Liver (tissue), 8 donors: ENCODE measurements at regions not wholly inside any gene's neighbourhood (a gene's known extent, or its start where the extent isn't known, plus 50 kb on each side); places are given as distances from the start of the nearest gene placed in this dataset.

Experiments
- DNase-seq: peaks from one replicate; pipeline ENCODE4 v3.0.0-alpha.2; 2017; ENCODE audit warnings: low spot score
- H3K27ac ChIP-seq, 2 donors: one replicate each; pipeline ENCODE4 v1.7.0; 2013; ENCODE audit warnings: inconsistent platforms in 2 of 2, low read length in 2 of 2, control low read depth in 1 of 2, low read depth in 1 of 2, mild to moderate bottlenecking in 1 of 2
- H3K27me3 ChIP-seq, 4 donors: one replicate each; pipeline versions ENCODE4 v1.6.1 to v1.7.0; 2013; ENCODE audit warnings: low read length in 3 of 4, inconsistent platforms in 1 of 4, mild to moderate bottlenecking in 1 of 4, moderate library complexity in 1 of 4; ENCODE audit not compliant: control insufficient read depth in 4 of 4, insufficient read depth in 4 of 4
- H3K36me3 ChIP-seq, 4 donors: one replicate each; pipeline versions ENCODE4 v1.6.1 to v1.7.0; 2013; ENCODE audit warnings: low read length in 3 of 4, mild to moderate bottlenecking in 3 of 4, low read depth in 1 of 4, moderate library complexity in 1 of 4; ENCODE audit not compliant: control insufficient read depth in 4 of 4, insufficient read depth in 3 of 4
- H3K4me1 ChIP-seq, 4 donors: one replicate each; pipeline versions ENCODE4 v1.6.1 to v1.7.0; 2013; ENCODE audit warnings: low read length in 3 of 4, mild to moderate bottlenecking in 3 of 4, moderate library complexity in 1 of 4; ENCODE audit not compliant: control insufficient read depth in 4 of 4, insufficient read depth in 4 of 4
- H3K4me3 ChIP-seq, 3 donors: one replicate each; pipeline versions ENCODE4 v1.6.1 to v1.7.0; 2013; ENCODE audit warnings: low read length in 3 of 3, control low read depth in 1 of 3, low read depth in 1 of 3, mild to moderate bottlenecking in 1 of 3
- H3K9ac ChIP-seq, 2 donors: one replicate each; pipeline ENCODE4 v1.7.0; 2013; ENCODE audit warnings: low read length in 2 of 2, mild to moderate bottlenecking in 2 of 2, moderate library complexity in 2 of 2, control low read depth in 1 of 2, low read depth in 1 of 2
- H3K9me3 ChIP-seq, 4 donors: one replicate each; pipeline versions ENCODE4 v1.6.1 to v1.7.0; 2013; ENCODE audit warnings: low read length in 3 of 4; ENCODE audit not compliant: control insufficient read depth in 4 of 4
- EGR1 ChIP-seq, 2 donors: IDR thresholded peaks; 2 replicates each; pipeline ENCODE4 v1.6.1; 2016 to 2018; ENCODE audit warnings: antibody characterized with exemption in 2 of 2, low read depth in 2 of 2
- FOXA1 ChIP-seq: IDR thresholded peaks from 2 replicates; pipeline ENCODE4 v1.6.1; 2016; ENCODE audit warnings: antibody characterized with exemption
- FOXA2 ChIP-seq: IDR thresholded peaks from 2 replicates; pipeline ENCODE4 v1.6.1; 2016; ENCODE audit warnings: antibody characterized with exemption
- GABPA ChIP-seq, 2 donors: IDR thresholded peaks in 1 of 2; conservative IDR thresholded peaks in 1 of 2; 2 replicates each; pipeline ENCODE4 v1.6.1; 2016; ENCODE audit warnings: antibody characterized with exemption in 2 of 2, mild to moderate bottlenecking in 1 of 2, moderate library complexity in 1 of 2
- HNF4G ChIP-seq: IDR thresholded peaks from 2 replicates; pipeline ENCODE4 v1.6.1; 2016; ENCODE audit warnings: antibody characterized with exemption
- JUND ChIP-seq, 2 donors: IDR thresholded peaks; 2 replicates each; pipeline ENCODE4 v1.6.1; 2016; ENCODE audit warnings: antibody characterized with exemption in 2 of 2
- NR2F2 ChIP-seq: IDR thresholded peaks from 2 replicates; pipeline ENCODE4 v1.6.1; 2016; ENCODE audit warnings: antibody characterized with exemption
- RAD21 ChIP-seq, 2 donors: IDR thresholded peaks; 2 replicates each; pipeline ENCODE4 v1.6.1; 2016; ENCODE audit warnings: antibody characterized with exemption in 2 of 2, mild to moderate bottlenecking in 2 of 2
- RXRA ChIP-seq, 2 donors: IDR thresholded peaks; 2 replicates each; pipeline ENCODE4 v1.6.1; 2017 to 2018; ENCODE audit warnings: antibody characterized with exemption in 2 of 2, mild to moderate bottlenecking in 1 of 2
- SP1 ChIP-seq: IDR thresholded peaks from 2 replicates; pipeline ENCODE4 v1.6.1; 2018; ENCODE audit warnings: antibody characterized with exemption, mild to moderate bottlenecking
- TAF1 ChIP-seq: conservative IDR thresholded peaks from 2 replicates; pipeline ENCODE4 v1.6.1; 2016; ENCODE audit warnings: antibody characterized with exemption, mild to moderate bottlenecking
- YY1 ChIP-seq: IDR thresholded peaks from 2 replicates; pipeline ENCODE4 v1.6.1; 2016; ENCODE audit warnings: antibody characterized with exemption, mild to moderate bottlenecking
- WGBS: extraction: QIAGEN DNeasy Blood & Tissue Kit; methylation state at CpG from one replicate; pipeline ENCODE4 v1.1.7; 2013; 5-methylcytosine and 5-hydroxymethylcytosine counted together
- TF ChIP-seq, protein P1 (sequence below): IDR thresholded peaks from 2 replicates; pipeline ENCODE4 v1.6.1; 2016; ENCODE audit warnings: antibody characterized with exemption
- TF ChIP-seq, protein P2 (sequence below): fragments of 150-350 bp; IDR thresholded peaks from 2 replicates; pipeline ENCODE4 v1.5.1; 2017; ENCODE audit warnings: improper control_type of control experiment, low read depth, low read length; ENCODE audit not compliant: missing input control
- TF ChIP-seq, protein P3 (sequence below): IDR thresholded peaks from 2 replicates; pipeline ENCODE4 v1.6.1; 2016; ENCODE audit warnings: antibody characterized with exemption
- TF ChIP-seq, protein P4 (sequence below): IDR thresholded peaks from 2 replicates; pipeline ENCODE4 v1.6.1; 2016; ENCODE audit warnings: antibody characterized with exemption, mild to moderate bottlenecking
- TF ChIP-seq, protein P5 (sequence below): IDR thresholded peaks from 2 replicates; pipeline ENCODE4 v1.6.1; 2016; ENCODE audit warnings: antibody characterized with exemption
- donor health status: healthy.
- donor health status: healthy.
- donor health status: healthy.
- donor health status: healthy.
- donor health status: healthy.

DNA sequence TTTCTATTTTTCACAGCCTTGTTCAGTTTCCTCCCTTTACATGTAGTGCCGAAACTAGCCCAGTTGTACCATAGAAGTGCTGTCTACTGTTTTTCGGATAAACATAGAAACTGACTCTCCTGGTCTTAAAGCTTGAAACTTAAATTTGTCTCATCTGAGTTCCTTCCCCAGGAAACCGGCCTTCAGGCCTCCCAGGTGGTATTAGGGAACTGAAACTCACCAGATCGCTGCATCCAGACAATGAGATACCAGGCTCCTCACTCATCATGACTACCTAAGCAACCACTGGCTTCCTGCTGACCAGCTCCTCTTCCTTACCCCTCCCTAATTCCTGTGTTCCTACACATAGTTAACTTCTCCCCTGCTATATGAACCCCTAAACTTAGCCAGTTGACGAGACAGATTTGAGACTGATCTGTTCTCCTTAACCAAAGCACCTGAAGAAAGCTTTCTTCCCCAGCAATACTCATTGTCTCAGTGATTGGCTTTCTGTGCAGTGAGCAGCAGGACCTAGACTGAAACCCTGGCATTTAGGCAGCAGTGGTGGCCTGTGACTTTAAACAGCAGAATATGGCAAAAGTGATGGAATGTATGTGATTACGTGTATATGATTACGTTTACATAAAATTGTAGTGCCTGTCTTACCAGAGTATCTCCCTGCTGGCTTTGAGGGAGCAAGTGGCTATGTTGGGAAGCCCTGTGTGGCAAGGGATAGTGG, 959.1 kb upstream of the LCORL start:
- no peak for TF ChIP-seq HNF4G
- TF ChIP-seq FOXA1 = no peak
- TF ChIP-seq SP1 = no peak
- TF ChIP-seq, protein P1, sequence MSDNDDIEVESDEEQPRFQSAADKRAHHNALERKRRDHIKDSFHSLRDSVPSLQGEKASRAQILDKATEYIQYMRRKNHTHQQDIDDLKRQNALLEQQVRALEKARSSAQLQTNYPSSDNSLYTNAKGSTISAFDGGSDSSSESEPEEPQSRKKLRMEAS = no peak
- no peak for TF ChIP-seq TAF1
- no peak for TF ChIP-seq RAD21 (IDR thresholded peaks at IDR 0.05)
- TF ChIP-seq, protein P2, sequence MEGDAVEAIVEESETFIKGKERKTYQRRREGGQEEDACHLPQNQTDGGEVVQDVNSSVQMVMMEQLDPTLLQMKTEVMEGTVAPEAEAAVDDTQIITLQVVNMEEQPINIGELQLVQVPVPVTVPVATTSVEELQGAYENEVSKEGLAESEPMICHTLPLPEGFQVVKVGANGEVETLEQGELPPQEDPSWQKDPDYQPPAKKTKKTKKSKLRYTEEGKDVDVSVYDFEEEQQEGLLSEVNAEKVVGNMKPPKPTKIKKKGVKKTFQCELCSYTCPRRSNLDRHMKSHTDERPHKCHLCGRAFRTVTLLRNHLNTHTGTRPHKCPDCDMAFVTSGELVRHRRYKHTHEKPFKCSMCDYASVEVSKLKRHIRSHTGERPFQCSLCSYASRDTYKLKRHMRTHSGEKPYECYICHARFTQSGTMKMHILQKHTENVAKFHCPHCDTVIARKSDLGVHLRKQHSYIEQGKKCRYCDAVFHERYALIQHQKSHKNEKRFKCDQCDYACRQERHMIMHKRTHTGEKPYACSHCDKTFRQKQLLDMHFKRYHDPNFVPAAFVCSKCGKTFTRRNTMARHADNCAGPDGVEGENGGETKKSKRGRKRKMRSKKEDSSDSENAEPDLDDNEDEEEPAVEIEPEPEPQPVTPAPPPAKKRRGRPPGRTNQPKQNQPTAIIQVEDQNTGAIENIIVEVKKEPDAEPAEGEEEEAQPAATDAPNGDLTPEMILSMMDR = no peak
- no peak for TF ChIP-seq RXRA (IDR thresholded peaks at IDR 0.05)
- no peak for TF ChIP-seq FOXA2
- TF ChIP-seq, protein P3, sequence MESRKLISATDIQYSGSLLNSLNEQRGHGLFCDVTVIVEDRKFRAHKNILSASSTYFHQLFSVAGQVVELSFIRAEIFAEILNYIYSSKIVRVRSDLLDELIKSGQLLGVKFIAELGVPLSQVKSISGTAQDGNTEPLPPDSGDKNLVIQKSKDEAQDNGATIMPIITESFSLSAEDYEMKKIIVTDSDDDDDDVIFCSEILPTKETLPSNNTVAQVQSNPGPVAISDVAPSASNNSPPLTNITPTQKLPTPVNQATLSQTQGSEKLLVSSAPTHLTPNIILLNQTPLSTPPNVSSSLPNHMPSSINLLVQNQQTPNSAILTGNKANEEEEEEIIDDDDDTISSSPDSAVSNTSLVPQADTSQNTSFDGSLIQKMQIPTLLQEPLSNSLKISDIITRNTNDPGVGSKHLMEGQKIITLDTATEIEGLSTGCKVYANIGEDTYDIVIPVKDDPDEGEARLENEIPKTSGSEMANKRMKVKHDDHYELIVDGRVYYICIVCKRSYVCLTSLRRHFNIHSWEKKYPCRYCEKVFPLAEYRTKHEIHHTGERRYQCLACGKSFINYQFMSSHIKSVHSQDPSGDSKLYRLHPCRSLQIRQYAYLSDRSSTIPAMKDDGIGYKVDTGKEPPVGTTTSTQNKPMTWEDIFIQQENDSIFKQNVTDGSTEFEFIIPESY = no peak
- no peak for TF ChIP-seq NR2F2
- TF ChIP-seq, protein P4, sequence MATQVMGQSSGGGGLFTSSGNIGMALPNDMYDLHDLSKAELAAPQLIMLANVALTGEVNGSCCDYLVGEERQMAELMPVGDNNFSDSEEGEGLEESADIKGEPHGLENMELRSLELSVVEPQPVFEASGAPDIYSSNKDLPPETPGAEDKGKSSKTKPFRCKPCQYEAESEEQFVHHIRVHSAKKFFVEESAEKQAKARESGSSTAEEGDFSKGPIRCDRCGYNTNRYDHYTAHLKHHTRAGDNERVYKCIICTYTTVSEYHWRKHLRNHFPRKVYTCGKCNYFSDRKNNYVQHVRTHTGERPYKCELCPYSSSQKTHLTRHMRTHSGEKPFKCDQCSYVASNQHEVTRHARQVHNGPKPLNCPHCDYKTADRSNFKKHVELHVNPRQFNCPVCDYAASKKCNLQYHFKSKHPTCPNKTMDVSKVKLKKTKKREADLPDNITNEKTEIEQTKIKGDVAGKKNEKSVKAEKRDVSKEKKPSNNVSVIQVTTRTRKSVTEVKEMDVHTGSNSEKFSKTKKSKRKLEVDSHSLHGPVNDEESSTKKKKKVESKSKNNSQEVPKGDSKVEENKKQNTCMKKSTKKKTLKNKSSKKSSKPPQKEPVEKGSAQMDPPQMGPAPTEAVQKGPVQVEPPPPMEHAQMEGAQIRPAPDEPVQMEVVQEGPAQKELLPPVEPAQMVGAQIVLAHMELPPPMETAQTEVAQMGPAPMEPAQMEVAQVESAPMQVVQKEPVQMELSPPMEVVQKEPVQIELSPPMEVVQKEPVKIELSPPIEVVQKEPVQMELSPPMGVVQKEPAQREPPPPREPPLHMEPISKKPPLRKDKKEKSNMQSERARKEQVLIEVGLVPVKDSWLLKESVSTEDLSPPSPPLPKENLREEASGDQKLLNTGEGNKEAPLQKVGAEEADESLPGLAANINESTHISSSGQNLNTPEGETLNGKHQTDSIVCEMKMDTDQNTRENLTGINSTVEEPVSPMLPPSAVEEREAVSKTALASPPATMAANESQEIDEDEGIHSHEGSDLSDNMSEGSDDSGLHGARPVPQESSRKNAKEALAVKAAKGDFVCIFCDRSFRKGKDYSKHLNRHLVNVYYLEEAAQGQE = no peak
- TF ChIP-seq JUND (IDR thresholded peaks at IDR 0.05) = no peak
- TF ChIP-seq EGR1 (IDR thresholded peaks at IDR 0.05; ENCODE audit: low read depth in 2 of 2) = no peak
- no peak for TF ChIP-seq YY1
- TF ChIP-seq, protein P5, sequence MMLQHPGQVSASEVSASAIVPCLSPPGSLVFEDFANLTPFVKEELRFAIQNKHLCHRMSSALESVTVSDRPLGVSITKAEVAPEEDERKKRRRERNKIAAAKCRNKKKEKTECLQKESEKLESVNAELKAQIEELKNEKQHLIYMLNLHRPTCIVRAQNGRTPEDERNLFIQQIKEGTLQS = no peak
- no peak for TF ChIP-seq GABPA (IDR thresholded peaks at IDR 0.05 in 1 of 2, conservative IDR thresholded peaks at IDR 0.05 in 1 of 2)
- Histone ChIP-seq H3K27me3 (no peaks in the 10 kb centered on the region), H3K9ac (no peak overlapping the region), H3K36me3 (no peaks in the 10 kb centered on the region), H3K27ac (no peak overlapping the region), H3K4me1 (no peaks in the 10 kb centered on the region), H3K4me3 (no peak overlapping the region), H3K9me3 (peaks cover 0 to 4% (median 0%) of the 10 kb centered on the region in 4 donors)
- DNase-seq = no peak
- 74% methylated on average over 7 of the region's 7 CpGs for WGBS
